ENCODE measurements at regions not wholly inside any gene's neighbourhood (a gene's known extent, or its start where the extent isn't known, plus 50 kb on each side); places are given as distances from the start of the nearest gene placed in this dataset.
"Not testable (repeated sequence)": the region's sequence is repeated elsewhere in the genome, so short reads cannot be mapped to it uniquely, and the experiment has no call there.

DNA sequence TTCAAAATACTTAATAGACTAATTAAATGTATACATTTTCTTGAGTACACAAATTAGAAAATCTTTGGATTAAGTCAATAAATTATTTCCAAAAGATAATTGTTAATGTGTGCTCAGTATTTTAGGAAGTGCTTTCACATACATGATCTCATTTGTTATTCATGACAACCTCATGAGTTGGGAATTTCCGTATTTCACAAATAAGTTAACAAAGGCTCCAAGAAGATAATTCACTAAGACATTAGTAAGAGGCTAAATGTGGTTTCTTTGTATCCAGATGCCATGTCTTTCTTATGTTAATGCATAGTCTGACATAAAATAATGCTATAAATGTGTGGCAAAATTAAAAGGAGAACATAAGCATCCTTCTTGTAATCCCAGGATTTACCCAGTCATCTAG, 79.5 kb upstream of the TCF21 start:
- Histone ChIP-seq H3K4me3 (replicated peaks; ENCODE audit: insufficient read depth, low read length) (no peak overlapping the region), H3K27ac (replicated peaks) (no peak overlapping the region), H3K27me3 (ENCODE audit: insufficient read depth, poor library complexity, severe bottlenecking) (peaks cover under 1% of the 10 kb centered on the region)
- TF ChIP-seq GABPA (IDR thresholded peaks at IDR 0.05; ENCODE audit: low read depth) (no peak), SPI1 (IDR thresholded peaks at IDR 0.05; ENCODE audit: borderline replicate concordance, low read depth) (no peak), POLR2AphosphoS5 (IDR thresholded peaks at IDR 0.05; ENCODE audit: low read depth) (no peak)
- TF ChIP-seq, protein P1, sequence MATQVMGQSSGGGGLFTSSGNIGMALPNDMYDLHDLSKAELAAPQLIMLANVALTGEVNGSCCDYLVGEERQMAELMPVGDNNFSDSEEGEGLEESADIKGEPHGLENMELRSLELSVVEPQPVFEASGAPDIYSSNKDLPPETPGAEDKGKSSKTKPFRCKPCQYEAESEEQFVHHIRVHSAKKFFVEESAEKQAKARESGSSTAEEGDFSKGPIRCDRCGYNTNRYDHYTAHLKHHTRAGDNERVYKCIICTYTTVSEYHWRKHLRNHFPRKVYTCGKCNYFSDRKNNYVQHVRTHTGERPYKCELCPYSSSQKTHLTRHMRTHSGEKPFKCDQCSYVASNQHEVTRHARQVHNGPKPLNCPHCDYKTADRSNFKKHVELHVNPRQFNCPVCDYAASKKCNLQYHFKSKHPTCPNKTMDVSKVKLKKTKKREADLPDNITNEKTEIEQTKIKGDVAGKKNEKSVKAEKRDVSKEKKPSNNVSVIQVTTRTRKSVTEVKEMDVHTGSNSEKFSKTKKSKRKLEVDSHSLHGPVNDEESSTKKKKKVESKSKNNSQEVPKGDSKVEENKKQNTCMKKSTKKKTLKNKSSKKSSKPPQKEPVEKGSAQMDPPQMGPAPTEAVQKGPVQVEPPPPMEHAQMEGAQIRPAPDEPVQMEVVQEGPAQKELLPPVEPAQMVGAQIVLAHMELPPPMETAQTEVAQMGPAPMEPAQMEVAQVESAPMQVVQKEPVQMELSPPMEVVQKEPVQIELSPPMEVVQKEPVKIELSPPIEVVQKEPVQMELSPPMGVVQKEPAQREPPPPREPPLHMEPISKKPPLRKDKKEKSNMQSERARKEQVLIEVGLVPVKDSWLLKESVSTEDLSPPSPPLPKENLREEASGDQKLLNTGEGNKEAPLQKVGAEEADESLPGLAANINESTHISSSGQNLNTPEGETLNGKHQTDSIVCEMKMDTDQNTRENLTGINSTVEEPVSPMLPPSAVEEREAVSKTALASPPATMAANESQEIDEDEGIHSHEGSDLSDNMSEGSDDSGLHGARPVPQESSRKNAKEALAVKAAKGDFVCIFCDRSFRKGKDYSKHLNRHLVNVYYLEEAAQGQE (IDR thresholded peaks at IDR 0.05; ENCODE audit: insufficient replicate concordance, low read depth), result no peak
- TF ChIP-seq, protein P2, sequence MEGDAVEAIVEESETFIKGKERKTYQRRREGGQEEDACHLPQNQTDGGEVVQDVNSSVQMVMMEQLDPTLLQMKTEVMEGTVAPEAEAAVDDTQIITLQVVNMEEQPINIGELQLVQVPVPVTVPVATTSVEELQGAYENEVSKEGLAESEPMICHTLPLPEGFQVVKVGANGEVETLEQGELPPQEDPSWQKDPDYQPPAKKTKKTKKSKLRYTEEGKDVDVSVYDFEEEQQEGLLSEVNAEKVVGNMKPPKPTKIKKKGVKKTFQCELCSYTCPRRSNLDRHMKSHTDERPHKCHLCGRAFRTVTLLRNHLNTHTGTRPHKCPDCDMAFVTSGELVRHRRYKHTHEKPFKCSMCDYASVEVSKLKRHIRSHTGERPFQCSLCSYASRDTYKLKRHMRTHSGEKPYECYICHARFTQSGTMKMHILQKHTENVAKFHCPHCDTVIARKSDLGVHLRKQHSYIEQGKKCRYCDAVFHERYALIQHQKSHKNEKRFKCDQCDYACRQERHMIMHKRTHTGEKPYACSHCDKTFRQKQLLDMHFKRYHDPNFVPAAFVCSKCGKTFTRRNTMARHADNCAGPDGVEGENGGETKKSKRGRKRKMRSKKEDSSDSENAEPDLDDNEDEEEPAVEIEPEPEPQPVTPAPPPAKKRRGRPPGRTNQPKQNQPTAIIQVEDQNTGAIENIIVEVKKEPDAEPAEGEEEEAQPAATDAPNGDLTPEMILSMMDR (IDR thresholded peaks at IDR 0.05; ENCODE audit: insufficient read depth, low read length), result no peak
- DNase-seq (ENCODE audit: low read depth in 1 of 2, low spot score in 1 of 2), result no peak

DNA sequence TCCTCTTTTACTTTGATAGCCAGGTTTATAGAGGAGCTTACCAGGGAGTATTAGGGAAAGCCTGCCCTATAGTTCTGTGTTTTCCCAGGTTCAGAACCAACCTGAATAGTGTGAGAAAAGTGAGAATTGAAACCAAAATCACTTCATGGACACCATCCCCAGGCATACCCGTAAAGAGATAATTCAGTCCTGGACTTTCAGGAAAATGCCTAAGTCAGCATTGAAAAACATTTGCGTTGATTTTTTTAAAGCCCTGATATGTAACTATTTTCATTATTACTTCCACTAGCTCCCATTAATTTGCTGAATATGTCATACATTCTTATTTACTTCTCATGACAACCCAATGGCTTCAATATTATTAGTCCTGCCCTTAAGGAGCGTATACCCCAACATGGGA, 77.4 kb upstream of the TCF21 start:
- Histone ChIP-seq H3K27ac (replicated peaks) (no peak overlapping the region), H3K27me3 (ENCODE audit: insufficient read depth, poor library complexity, severe bottlenecking) (no peaks in the 10 kb centered on the region), H3K4me3 (replicated peaks; ENCODE audit: insufficient read depth, low read length) (no peak overlapping the region)
- TF ChIP-seq, protein P1 (IDR thresholded peaks at IDR 0.05; ENCODE audit: insufficient replicate concordance, low read depth), result no peak
- TF ChIP-seq, protein P2 (IDR thresholded peaks at IDR 0.05; ENCODE audit: insufficient read depth, low read length), result no peak
- TF ChIP-seq POLR2AphosphoS5 (IDR thresholded peaks at IDR 0.05; ENCODE audit: low read depth) (no peak), GABPA (IDR thresholded peaks at IDR 0.05; ENCODE audit: low read depth) (no peak), SPI1 (IDR thresholded peaks at IDR 0.05; ENCODE audit: borderline replicate concordance, low read depth) (no peak)
- DNase-seq (ENCODE audit: low read depth in 1 of 2, low spot score in 1 of 2), result no peak

DNA sequence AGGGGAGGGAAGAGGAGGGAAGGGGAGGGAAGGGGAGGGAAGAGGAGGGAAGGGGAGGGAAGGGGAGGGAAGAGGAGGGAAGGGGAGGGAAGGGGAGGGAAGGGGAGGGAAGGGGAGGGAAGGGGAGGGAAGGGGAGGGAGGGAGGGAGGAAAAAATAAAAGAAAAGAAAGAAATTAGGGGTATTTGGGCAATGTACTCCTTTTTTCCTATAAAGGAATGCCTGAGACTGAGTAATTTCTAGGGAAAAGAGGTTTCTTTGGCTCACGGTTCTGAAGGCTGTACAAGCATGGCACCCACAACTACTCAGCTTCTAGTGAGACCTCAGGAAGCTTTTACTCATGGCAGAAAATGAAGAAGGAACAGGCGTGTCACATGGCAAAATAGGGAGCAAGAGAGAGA, 76.5 kb upstream of the TCF21 start:
- H3K4me3 ChIP-seq (replicated peaks; ENCODE audit: insufficient read depth, low read length); H3K27me3 ChIP-seq (ENCODE audit: insufficient read depth, poor library complexity, severe bottlenecking); DNase-seq (ENCODE audit: low read depth in 1 of 2, low spot score in 1 of 2); H3K27ac ChIP-seq (replicated peaks): not testable (repeated sequence)

DNA sequence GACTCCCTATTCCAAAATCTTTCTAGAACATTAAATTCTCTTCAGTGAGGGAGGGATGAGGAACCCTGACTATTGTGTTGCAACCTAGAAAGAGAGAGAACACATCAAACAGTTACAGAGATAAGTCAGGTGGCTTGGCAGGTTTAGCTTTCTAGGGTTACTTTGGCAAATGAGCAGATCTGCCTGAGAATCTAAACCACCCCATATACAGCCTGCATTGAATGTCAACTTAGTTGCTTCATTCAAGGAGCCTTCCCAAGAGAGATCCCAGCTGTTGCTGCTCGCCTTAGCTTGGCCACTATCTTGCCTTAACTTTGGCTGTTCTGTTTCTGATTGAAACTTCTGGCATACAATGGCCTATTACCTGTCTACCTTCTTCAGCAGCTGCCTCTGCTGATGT, 74.7 kb upstream of the TCF21 start:
- DNase-seq (ENCODE audit: low read depth in 1 of 2, low spot score in 1 of 2), result no peak
- no peaks in the 10 kb centered on the region for H3K27me3 ChIP-seq (ENCODE audit: insufficient read depth, poor library complexity, severe bottlenecking)
- H3K27ac ChIP-seq (replicated peaks), result no peak overlapping the region
- TF ChIP-seq POLR2AphosphoS5 (IDR thresholded peaks at IDR 0.05; ENCODE audit: low read depth) (no peak), GABPA (IDR thresholded peaks at IDR 0.05; ENCODE audit: low read depth) (no peak), SPI1 (IDR thresholded peaks at IDR 0.05; ENCODE audit: borderline replicate concordance, low read depth) (no peak)
- TF ChIP-seq, protein P2 (IDR thresholded peaks at IDR 0.05; ENCODE audit: insufficient read depth, low read length), result no peak
- TF ChIP-seq, protein P1 (IDR thresholded peaks at IDR 0.05; ENCODE audit: insufficient replicate concordance, low read depth), result no peak
- H3K4me3 ChIP-seq (replicated peaks; ENCODE audit: insufficient read depth, low read length), result no peak overlapping the region

Measured in HL-60 (cell line).